ENCODE measurements at regions not wholly inside any gene's neighbourhood (a gene's known extent, or its start where the extent isn't known, plus 50 kb on each side); places are given as distances from the start of the nearest gene placed in this dataset.
A peak's percentile ranks its signal among the peaks of the same experiment; 100 is the strongest.

- Histone ChIP-seq H3K9ac (no peak overlapping the region), H3K27me3 (no peaks in the 10 kb centered on the region), H3K27ac (no peak overlapping the region), H3K9me3 (replicated peaks in 1 of 11) (peaks cover 40 to 52% (median 49%) of the 10 kb centered on the region in 11 experiments), H3K4me1 (no peaks in the 10 kb centered on the region), H3K4me3 (no peak overlapping the region), H3K36me3 (peaks cover 0 to 7% (median 0%) of the 10 kb centered on the region in 11 experiments; a peak in 1 of 22 replicates), H4K20me1 (no peaks in the 10 kb centered on the region), H3K4me2 (no peak overlapping the region)
- TF ChIP-seq Cebpa-rat (IDR thresholded peaks at IDR 0.05): no peak
Measured at GRCh38 chr4:151942971-151943370, 182.2 kb upstream of the GATB start.

GRCh38 chr4:151940926-151941617, 180.3 kb upstream of the GATB start:
- Histone ChIP-seq H3K9ac (no peak overlapping the region), H3K36me3 (no peaks in the 10 kb centered on the region), H3K4me1 (no peaks in the 10 kb centered on the region), H3K9me3 (replicated peaks in 1 of 11) (peaks cover 21 to 33% (median 30%) of the 10 kb centered on the region in 11 experiments), H3K4me2 (no peak overlapping the region), H4K20me1 (no peaks in the 10 kb centered on the region), H3K27ac (no peak overlapping the region), H3K27me3 (no peaks in the 10 kb centered on the region), H3K4me3 (no peak overlapping the region)
- TF ChIP-seq Cebpa-rat (IDR thresholded peaks at IDR 0.05): no peak

- no peaks in the 10 kb centered on the region for H3K27me3 ChIP-seq
- no peak overlapping the region for H3K4me2 ChIP-seq
- no peak overlapping the region for H3K27ac ChIP-seq
Measured at GRCh38 chr4:151940291-151940690, 179.5 kb upstream of the GATB start.

GRCh38 chr4:151939670-151940069, 178.9 kb upstream of the GATB start:
- H3K9me3 ChIP-seq (replicated peaks in 1 of 11): peaks cover 7 to 19% (median 16%) of the 10 kb centered on the region in 11 experiments; a peak in 20 of 22 replicates
- H3K4me3 ChIP-seq: no peak overlapping the region
- H3K4me1 ChIP-seq: no peaks in the 10 kb centered on the region
- H3K9ac ChIP-seq: no peak overlapping the region
- H3K4me2 ChIP-seq: no peak overlapping the region
- no peaks in the 10 kb centered on the region for H3K36me3 ChIP-seq
- no peak overlapping the region for H3K27ac ChIP-seq
- H3K27me3 ChIP-seq: no peaks in the 10 kb centered on the region
- TF ChIP-seq Cebpa-rat (IDR thresholded peaks at IDR 0.05): no peak
- no peaks in the 10 kb centered on the region for H4K20me1 ChIP-seq

More at GRCh38 chr4:151940291-151940690, 179.5 kb upstream of the GATB start:
- Histone ChIP-seq H3K9me3 (replicated peaks in 1 of 11) (peaks cover 14 to 25% (median 22%) of the 10 kb centered on the region in 11 experiments), H3K4me1 (no peaks in the 10 kb centered on the region), H3K4me3 (no peak overlapping the region), H3K36me3 (no peaks in the 10 kb centered on the region), H4K20me1 (no peaks in the 10 kb centered on the region), H3K9ac (no peak overlapping the region)
- TF ChIP-seq Cebpa-rat (IDR thresholded peaks at IDR 0.05): no peak

GRCh38 chr4:151935411-151935810, 174.6 kb upstream of the GATB start:
- no peaks in the 10 kb centered on the region for H3K36me3 ChIP-seq
- TF ChIP-seq Cebpa-rat (IDR thresholded peaks at IDR 0.05): no peak
- H3K9ac ChIP-seq: no peak overlapping the region
- no peaks in the 10 kb centered on the region for H3K27me3 ChIP-seq
- H3K4me3 ChIP-seq: no peak overlapping the region
- no peak overlapping the region for H3K4me2 ChIP-seq
- no peaks in the 10 kb centered on the region for H3K9me3 ChIP-seq (replicated peaks in 1 of 11)
- H4K20me1 ChIP-seq: no peaks in the 10 kb centered on the region
- H3K4me1 ChIP-seq: peaks cover 5 to 10% (median 7%) of the 10 kb centered on the region in 10 experiments; a peak in 19 of 20 replicates
- no peak overlapping the region for H3K27ac ChIP-seq

GRCh38 chr4:151934766-151935165, 174.0 kb upstream of the GATB start:
- Histone ChIP-seq H3K27ac (no peak overlapping the region), H3K27me3 (no peaks in the 10 kb centered on the region), H3K4me2 (no peak overlapping the region), H3K4me3 (no peak overlapping the region), H3K36me3 (no peaks in the 10 kb centered on the region), H4K20me1 (no peaks in the 10 kb centered on the region), H3K4me1 (peaks cover 8 to 16% (median 12%) of the 10 kb centered on the region in 10 experiments; a peak in 19 of 20 replicates), H3K9ac (no peak overlapping the region), H3K9me3 (replicated peaks in 1 of 11) (no peaks in the 10 kb centered on the region)
- TF ChIP-seq Cebpa-rat (IDR thresholded peaks at IDR 0.05): no peak

GRCh38 chr4:151933122-151933827, 172.5 kb upstream of the GATB start:
- Histone ChIP-seq H3K4me3 (no peak overlapping the region), H3K9ac (no peak overlapping the region), H4K20me1 (no peaks in the 10 kb centered on the region), H3K27me3 (no peaks in the 10 kb centered on the region), H3K27ac (no peak overlapping the region), H3K36me3 (no peaks in the 10 kb centered on the region), H3K4me2 (no peak overlapping the region), H3K9me3 (replicated peaks in 1 of 11) (no peaks in the 10 kb centered on the region), H3K4me1 (peaks cover 8 to 17% (median 12%) of the 10 kb centered on the region in 10 experiments; a peak in 19 of 20 replicates)
- TF ChIP-seq Cebpa-rat (IDR thresholded peaks at IDR 0.05): no peak

GRCh38 chr4:151931563-151931962, 170.8 kb upstream of the GATB start:
- Histone ChIP-seq H3K27me3 (no peaks in the 10 kb centered on the region), H3K36me3 (no peaks in the 10 kb centered on the region), H4K20me1 (no peaks in the 10 kb centered on the region), H3K9me3 (replicated peaks in 1 of 11) (no peaks in the 10 kb centered on the region), H3K4me3 (no peak overlapping the region), H3K4me2 (no peak overlapping the region), H3K27ac (no peak overlapping the region), H3K9ac (no peak overlapping the region), H3K4me1 (peaks cover 8 to 17% (median 12%) of the 10 kb centered on the region in 10 experiments; a peak in 19 of 20 replicates)
- no peak for TF ChIP-seq Cebpa-rat (IDR thresholded peaks at IDR 0.05)

GRCh38 chr4:151930372-151930771, 169.6 kb upstream of the GATB start:
- Histone ChIP-seq H3K4me2 (peak overlapping the region in 10 of 11 experiments; percentile 16 to 57 (median 31); a peak in 16 of 22 replicates), H3K4me1 (peaks cover 8 to 17% (median 12%) of the 10 kb centered on the region in 10 experiments; a peak in 19 of 20 replicates), H3K9me3 (replicated peaks in 1 of 11) (no peaks in the 10 kb centered on the region), H4K20me1 (no peaks in the 10 kb centered on the region), H3K4me3 (no peak overlapping the region), H3K9ac (no peak overlapping the region), H3K27me3 (no peaks in the 10 kb centered on the region), H3K27ac (no peak overlapping the region), H3K36me3 (no peaks in the 10 kb centered on the region)
- TF ChIP-seq Cebpa-rat (IDR thresholded peaks at IDR 0.05): no peak
